GM12892 (cell line): ENCODE measurements at regions not wholly inside any gene's neighbourhood (a gene's known extent, or its start where the extent isn't known, plus 50 kb on each side); places are given as distances from the start of the nearest gene placed in this dataset.

ENCODE experiments used
- POLR2A ChIP-seq: IDR thresholded peaks from 2 replicates; pipeline ENCODE4 v1.6.1; 2011; ENCODE audit warnings: low read depth, low read length, control low read depth
- POLR2AphosphoS5 ChIP-seq: IDR thresholded peaks from 2 replicates; pipeline ENCODE4 v1.6.1; 2011; ENCODE audit warnings: low read depth, low read length, control low read depth
- TAF1 ChIP-seq: IDR thresholded peaks from 2 replicates; pipeline ENCODE4 v1.6.1; 2011; ENCODE audit warnings: low read depth, mild to moderate bottlenecking, control low read depth, low read length, borderline replicate concordance

DNA sequence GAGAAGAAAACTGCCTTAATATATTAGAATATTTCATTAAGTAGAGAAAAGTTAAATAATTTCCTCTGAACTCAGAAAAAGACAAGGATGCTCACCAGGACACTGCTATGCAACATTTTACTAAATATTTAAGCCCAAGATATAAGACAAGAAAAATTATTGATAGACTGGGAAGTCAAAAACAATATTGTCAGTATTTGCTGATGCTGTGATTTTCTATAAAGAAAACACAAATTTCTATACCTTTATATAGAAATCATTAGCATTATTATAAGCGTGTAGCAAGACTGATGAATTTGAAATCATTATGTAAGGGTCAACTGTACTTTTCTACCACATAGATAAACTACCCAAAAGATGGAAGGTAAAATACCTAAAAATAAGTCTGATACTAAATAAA lies 451.0 kb downstream of the RNF144A start:
- no peak for TF ChIP-seq TAF1
- no peak for TF ChIP-seq POLR2A
- no peak for TF ChIP-seq POLR2AphosphoS5
